GM21576 (cell line): ENCODE measurements at regions not wholly inside any gene's neighbourhood (a gene's known extent, or its start where the extent isn't known, plus 50 kb on each side); places are given as distances from the start of the nearest gene placed in this dataset.

Experiments used
- ATAC-seq: cut with Tn5 transposase; IDR thresholded peaks from one replicate; pipeline ENCODE4 v1.9.1; 2021; ENCODE audit warnings: mild to moderate bottlenecking, moderate library complexity; ENCODE audit not compliant: unreplicated experiment

DNA sequence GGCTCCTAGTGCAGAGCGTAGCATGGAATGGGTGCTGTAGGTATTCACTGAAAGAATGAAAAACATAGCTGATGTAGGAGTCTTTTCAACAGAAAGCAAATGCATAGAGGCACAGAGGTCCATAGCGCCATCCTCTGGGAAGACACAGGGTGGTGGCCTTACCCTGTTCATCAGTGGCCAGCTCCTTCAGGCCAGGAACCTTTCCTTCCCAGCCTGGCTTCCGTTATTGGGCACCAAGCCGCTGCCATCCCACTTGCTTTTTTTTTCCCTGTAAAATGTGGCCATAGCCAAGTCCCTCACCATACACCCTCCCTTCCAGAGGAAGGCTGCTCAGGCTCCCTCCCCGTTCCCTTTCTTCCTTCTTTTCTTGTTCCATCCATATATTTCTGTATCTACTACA, 118.1 kb downstream of the ZNF621 start:
- ATAC-seq, result no peak

DNA sequence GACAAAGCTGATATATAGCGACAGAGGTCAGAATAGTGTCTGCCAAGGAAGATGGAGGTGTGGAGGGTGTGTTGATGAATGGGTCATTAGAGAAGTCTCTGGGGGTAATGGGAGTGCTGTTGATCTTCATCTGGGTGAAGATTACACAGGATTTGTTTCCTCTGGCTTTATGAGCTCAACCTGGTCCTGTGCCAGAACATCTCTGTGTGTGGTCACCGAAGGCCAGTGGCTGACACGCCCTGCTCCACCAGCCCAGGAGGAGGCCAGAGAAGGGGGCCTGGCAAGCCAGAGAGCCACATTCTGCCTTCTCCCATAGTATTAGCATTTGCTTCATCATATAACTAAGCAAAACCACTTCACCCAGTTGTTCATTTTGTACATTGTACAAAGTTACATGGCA, 121.1 kb downstream of the ZNF621 start:
- no peak for ATAC-seq

DNA sequence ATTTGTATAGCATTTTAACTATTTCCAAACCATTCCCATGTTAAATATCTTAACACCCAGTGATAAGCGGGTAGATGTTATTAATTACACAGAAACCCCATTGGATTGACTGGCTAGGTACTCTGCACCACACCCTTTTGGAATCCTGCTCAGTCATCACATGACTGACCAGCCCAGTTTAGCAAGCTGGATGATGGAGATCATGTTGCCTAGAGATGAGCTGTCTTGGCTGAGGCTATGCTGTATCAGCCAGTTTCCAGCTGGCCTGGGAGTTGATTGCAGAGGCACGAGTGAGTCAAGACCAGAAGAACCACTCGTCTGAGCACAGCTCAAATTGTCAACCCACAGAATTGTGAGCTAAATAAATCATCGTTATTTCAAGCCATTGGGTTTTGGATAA, 124.6 kb downstream of the ZNF621 start:
- ATAC-seq, result no peak

DNA sequence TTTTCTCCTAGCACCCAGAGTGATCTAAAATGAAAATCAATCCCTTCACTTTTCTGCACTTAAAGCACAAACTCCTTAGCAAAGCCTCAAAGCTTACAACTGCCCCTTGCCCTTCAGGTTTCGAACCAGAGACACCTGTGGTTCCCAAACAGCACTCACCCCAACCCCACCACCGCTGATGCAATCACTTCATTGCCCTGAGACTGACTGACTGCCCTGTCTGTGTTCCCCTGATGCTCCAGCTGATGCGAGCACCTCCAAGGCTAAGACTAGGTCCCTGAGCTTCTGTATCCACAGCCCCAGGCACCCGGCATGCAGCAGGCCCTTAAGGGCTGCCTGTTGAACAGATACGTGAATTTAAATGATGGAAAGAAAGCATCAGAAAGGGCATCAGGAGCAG, 127.3 kb downstream of the ZNF621 start:
- ATAC-seq, result no peak

DNA sequence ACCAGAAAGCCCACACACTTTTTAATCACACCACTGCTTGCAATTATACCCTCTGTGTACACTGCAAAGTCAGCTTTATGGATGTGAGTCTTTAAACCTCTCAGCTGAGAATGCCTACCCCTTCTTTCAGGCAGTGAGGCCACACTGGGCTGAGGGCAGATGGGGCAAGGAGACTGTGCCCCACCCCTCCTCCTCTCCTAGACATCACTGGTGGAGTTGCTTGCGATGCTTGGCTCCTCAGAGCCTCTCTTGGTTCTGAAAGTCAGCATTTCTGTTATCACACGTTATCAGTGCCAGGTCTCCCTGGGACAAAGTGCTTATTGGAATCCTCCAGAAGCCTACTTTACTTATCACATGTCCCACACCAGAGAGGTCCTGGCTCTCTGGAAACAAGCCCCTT, 128.2 kb downstream of the ZNF621 start:
- ATAC-seq, result no peak

DNA sequence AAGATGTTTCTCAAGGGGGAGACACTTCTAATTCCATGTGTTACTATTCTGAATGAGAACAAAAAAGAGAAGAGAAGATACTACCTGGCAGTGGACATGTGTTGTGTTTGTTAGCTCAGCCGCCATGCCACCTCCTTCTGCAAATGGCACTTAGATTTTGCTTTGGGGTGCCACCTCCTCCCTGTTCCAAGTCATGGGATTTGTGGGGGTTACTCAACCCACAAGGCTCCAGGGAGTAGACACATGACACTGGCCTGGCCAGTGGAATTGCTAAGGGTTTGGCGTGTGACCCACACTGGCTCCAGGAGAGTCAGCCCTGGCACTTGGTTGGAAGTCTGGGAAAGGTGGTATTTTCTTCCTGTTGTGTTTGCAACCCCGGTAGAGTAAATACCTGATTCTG, 129.1 kb downstream of the ZNF621 start:
- ATAC-seq, result no peak

DNA sequence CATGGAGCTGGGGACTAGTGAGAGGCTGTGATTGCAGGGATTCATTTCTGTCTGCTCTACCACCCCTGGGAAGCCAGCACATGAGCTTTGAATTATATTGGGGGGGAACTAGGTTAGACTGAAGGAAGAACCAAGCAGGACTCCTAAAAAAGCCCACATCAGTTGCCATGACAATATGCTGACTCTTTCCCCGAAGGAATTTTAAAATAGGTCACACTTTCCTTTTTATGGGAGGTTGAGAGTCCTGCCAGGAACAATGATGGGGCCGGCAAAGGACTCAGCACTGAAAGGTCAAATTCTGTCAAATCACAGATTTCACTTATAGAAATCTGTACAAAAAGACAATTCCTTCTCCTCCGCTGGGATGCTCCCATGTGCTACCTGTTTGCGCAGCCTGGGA, 130.8 kb downstream of the ZNF621 start:
- no peak for ATAC-seq

DNA sequence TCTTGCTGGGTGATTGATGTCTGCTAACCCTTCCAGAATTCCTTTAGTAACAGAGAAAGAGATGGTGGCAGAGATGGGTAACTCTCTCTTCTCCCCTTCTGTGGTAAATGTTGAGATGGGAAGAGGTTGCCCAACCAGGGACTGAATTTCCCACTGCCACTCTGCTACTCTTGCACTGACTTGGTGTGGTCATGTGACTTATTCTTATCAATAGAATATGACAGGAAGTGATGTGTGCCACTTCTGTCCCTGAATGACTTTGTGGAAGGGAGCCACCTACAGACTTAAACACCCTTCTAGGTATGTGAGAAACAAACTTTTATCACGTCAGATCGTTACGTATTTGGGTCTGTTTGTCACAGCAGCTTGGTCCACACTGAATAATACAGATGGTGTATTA, 132.9 kb downstream of the ZNF621 start:
- no peak for ATAC-seq

DNA sequence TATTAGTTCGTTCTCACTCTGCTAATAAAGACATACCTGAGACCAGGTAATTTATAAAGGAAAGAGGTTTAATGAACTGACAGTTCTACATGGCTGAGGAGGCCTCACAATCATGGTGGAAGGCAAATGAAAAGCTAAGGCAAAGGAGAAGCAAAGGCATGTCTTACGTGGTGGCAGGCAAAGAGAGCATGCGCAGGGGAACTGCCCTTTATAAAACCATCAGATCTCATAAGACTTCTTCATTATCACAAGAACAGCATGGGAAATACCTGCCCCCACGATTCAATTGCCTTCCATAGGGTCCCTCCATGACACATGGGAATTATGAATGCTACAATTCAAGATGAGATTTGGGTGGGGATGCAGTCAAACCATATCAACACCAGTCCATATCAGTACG, 133.5 kb downstream of the ZNF621 start:
- ATAC-seq, result no peak

DNA sequence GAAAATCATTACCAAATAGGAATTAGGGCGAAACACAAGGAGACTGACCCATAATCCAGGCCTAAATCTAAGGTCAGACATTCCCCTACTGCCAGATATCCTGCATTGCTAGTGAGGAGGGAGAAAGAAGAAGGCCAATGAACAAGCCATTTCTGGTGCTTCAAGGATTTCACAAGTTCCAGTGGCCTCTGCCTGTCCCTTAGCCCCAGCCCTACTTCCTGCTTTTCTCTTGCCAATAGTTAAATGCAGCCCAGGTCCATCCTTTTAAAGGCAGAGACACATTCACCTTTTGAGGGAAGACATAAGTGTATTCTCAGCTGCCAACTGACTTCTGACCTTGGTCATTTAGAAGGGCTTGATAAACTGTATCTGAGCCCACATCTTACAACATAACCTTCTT, 135.8 kb downstream of the ZNF621 start:
- ATAC-seq, result no peak

DNA sequence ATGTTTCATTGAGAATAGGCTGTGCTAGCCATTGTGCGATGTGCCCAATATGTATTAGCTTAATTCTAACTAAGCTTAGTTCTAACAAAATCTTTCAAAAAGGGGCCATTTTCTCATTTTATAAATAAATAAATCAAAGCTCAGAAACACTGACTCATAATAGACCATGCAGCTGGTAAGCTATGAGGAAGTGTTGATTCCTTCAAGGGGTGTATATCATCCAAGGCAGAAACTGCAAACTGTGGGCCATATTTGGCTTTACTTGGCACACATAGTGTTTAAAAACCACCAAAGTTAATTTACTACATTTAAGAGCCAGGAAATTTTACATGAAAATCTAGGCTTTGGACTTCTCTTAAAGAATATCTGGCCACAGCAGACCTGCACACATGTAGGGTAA, 136.5 kb downstream of the ZNF621 start:
- no peak for ATAC-seq

DNA sequence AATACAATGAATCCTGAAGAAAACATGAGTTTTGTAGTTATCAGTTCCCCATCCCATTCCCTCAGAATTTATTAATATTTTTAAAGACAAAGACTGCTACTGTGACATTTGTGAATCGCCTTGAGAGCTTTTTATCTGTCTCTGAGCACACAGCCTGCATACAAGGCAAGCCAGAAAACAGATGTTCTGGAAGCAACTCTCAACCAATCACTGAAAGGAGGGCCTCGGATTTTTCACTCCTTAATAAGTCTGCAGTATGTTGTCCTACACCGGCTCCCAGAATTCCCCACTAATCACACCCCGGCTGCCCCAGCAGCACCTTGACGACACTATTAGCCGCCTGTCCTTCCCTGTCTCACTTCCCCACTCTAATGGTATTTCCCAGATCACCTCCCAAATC, 138.5 kb downstream of the ZNF621 start:
- ATAC-seq, result no peak

DNA sequence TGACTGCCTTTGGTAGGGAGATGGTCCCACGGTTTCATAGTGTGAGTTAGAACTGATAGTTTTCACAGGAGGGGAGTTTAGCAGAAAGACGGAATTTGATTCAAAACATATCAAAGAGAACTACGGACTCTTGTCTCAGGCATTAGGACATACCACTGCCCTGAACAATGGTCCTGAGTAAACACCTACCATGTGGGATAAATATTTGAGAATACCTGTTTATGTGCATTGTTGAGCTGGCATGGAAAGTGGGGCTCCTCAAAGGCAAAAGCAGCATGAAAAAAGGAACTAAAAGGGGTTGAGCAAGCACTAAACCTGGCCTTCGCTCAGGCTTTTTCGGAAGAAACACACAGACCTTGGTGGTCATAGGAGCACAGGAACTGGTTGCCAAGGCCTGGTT, 144.4 kb downstream of the ZNF621 start:
- no peak for ATAC-seq

DNA sequence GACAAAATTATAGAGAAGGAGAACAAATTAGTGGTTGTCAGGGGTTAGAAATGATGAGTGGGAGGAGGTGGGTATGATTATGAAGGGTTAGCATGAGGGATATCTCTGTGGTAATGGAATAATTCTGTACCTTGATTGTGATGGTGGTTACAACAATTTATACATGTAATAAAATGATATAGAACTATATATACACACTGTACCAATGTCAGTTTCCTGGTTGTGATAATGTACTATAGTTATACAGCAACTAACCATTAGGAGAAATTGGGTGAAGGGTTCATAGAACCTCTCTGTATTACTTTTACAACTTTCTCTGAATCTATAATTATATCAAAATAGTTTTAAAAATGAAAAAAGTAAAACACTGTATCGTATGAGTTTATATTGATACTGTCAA, 148.1 kb downstream of the ZNF621 start:
- no peak for ATAC-seq

DNA sequence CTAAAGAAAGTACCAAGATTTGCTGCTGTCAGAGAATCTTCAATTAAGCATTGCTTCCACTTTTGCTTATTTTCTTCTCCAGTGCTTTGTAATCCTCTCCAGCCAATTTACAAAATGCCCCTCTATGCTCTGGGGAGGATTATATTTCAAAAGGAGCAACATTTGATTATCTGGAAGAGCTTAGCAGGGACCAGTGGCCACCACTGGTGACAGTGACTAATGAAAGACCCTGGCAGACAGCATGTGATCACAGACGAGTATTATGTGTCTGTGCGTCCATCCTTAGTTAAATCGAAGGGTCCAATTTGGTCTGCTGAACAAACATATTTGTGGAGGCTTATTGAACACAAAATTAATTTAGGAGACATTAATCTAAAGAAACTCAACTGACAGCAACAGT, 152.6 kb downstream of the ZNF621 start:
- no peak for ATAC-seq

DNA sequence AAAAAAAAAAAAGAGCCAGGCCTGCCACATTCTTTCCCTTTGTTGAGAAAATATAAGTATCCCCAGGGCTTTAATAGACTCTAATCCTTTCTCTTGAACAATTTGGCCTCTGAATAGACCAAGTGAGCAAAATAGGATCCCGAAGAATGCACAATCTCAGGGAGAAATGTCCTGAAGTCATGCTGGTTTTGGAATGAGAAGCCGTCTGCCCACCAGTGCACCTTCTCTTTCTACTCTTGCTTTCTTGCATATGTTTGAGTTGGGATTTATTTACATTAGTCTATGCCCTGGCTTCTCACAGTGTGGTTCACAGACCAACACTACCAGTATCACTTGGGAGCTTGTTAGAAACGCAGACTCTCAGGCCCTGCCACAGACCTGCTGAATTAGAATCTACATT, 153.0 kb downstream of the ZNF621 start:
- ATAC-seq, result no peak

DNA sequence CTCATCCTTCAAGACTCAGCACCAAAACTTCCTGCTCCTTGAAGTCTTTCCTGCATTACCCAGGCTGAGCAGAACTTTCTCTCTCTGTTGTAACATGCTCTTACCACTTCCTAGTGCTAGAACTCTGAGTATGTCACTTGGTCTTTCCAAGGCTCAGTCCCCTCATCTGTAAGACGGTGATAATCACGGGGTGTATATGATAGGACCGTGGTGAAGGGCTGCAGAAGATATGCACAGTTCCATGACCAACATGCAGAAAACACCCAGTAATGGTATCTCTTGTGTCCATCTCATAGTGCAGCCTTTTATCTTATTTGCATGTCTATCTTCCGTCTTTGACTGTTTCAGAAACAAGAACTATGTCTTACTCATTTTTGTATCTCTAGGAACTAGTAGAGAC, 154.5 kb downstream of the ZNF621 start:
- ATAC-seq, result no peak

DNA sequence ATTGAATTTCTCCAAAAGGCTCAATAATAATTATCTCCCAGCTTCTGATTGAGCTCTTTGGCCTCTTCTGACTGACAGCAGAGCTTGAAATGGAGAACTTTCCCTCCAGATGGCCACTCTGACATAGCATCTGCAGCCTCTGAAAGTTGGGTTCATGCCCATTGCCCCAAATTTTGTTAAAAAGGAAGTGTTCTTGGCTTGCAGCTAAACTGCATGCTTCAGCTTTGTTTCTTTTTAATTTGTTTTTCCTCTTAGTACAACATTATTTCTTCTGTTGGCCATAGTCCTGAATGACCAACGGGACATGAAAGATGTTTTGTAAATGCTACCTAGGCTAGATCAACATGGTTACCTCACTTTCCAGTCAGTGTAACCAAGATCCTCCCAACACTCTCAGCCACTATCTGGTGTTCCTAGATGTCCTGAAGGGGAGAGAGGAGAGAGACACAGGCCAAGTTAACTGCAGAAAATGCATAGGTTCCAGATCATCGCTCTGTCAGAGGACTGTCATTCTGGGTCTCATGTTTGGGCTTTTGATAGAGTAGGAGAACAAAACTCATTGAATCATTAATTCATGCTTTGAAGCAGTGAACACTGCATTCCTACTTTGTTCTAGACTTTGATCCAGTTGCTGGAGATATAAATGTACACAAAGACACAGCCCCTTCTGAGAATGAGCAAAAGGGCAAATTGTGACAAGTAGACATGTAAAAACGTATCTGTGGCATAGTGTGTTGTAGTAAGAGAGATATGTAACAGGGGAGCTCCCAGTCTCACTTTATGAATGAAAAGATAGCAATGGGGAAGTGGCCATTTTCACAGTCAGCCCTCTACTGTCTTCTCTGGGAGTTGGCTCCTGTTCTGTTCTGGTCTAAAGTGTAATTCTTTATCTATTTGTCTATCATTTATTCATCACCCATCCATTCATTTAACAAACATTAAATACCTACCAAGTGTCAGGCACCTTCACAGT, 156.2 kb downstream of the ZNF621 start:
- no peak for ATAC-seq

DNA sequence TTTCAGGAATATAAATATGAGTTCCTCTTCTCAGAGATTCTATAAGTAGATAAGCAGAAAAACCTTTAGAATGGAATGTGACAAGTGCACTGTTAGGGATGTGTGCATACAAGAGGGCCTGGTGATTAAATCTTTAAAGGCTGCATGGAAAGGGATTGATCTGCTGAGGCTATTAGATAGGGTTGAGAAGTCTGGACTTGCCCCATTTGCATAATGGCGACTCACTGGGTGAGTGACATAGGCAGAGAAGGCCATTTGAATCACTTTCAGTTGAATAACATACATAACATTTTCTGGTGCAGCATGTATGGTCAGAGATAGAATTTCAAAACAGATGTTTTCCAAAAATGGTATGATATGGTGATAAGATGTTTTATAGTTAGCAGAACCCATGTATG, 156.9 kb downstream of the ZNF621 start:
- no peak for ATAC-seq

DNA sequence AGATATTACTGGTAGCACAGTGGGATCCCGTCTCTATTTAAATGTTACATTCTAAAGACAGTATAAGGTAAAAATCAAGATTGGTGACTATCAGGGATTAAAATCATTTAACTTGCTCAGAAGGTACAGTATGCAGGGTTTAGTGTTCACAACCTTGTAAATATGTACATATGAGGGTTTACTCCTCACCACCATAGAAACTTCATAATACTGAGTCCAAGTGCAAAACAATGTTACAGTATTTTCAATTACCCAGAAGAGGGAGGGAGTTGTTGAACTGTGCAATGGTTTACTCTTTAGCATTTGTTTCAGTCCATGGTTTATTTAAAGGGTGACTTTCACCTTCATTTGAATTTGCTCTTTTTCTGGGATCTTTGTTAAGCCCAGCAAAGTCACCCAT, 165.1 kb downstream of the ZNF621 start:
- ATAC-seq, result no peak

DNA sequence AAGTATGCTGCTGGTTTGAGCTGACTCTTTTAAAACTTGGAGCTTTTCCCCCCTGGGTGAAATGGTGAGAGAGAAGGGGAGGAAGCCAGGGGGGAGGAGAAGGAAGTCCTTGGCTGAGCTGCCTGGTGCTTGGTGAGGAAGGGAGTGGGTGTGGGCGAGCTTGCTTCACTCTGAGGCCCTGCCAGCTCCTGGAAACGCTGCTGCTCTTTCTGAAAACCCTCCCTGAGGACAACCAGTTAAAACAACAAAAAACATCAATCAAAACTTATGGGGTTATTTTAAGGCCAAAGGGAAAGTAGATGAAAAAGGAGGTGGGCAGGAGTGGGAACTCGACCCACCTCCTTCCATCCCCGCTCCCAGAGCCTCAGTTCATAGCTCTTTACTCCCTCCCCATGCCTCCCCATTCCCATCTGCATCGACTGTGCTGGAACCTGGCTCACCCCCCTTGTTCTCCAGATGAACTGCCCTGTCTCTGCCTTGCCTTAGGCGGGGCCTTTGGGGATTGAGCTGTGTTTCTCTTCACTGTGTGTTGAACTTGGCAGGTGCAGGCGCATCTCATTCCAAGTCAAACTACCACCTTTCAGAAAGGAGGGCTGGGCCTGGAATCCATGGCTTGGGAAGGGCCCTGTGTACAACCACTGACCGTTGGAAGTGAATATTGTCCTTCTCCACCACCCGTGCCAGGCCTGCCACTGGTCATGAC, 166.1 kb downstream of the ZNF621 start:
- no peak for ATAC-seq

DNA sequence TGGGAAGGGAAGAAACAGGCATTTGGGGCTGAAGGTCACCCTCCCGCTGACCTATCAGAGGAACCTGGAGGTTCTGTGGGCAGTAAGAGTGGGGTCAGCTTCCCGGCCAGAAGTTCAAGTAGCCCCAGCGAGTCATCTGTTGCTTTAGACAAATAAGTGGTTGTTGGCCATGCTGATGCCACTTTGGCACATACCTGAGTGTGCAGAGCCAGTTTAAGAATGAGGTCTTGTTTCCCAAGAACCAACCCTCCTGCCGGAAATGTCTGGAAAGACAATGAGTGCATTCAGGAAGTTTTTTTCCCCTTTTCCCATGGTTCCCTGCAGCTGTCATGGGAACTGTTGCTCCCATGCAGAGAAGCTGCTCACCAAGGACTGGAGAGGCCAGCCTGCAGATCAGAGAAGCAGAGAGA, 166.7 kb downstream of the ZNF621 start:
- no peak for ATAC-seq
